ENCODE measurements at regions not wholly inside any gene's neighbourhood (a gene's known extent, or its start where the extent isn't known, plus 50 kb on each side); places are given as distances from the start of the nearest gene placed in this dataset.

GRCh38 chr11:57055744-57056143 is 67.0 kb downstream of the OR5AK2 start:
- TF ChIP-seq, protein P1, sequence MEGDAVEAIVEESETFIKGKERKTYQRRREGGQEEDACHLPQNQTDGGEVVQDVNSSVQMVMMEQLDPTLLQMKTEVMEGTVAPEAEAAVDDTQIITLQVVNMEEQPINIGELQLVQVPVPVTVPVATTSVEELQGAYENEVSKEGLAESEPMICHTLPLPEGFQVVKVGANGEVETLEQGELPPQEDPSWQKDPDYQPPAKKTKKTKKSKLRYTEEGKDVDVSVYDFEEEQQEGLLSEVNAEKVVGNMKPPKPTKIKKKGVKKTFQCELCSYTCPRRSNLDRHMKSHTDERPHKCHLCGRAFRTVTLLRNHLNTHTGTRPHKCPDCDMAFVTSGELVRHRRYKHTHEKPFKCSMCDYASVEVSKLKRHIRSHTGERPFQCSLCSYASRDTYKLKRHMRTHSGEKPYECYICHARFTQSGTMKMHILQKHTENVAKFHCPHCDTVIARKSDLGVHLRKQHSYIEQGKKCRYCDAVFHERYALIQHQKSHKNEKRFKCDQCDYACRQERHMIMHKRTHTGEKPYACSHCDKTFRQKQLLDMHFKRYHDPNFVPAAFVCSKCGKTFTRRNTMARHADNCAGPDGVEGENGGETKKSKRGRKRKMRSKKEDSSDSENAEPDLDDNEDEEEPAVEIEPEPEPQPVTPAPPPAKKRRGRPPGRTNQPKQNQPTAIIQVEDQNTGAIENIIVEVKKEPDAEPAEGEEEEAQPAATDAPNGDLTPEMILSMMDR (IDR thresholded peaks at IDR 0.05 in 2 of 3, conservative IDR thresholded peaks at IDR 0.05 in 1 of 3; ENCODE audit: borderline replicate concordance in 1 of 3, insufficient read depth in 1 of 3, low read depth in 2 of 3, low read length in 2 of 3) = no peak
- TF ChIP-seq YY1 (IDR thresholded peaks at IDR 0.05; ENCODE audit: extremely low read depth, insufficient replicate concordance, low read depth, low read length) (no peak), SIN3A (IDR thresholded peaks at IDR 0.05; ENCODE audit: low read depth) (no peak), ATF3 (IDR thresholded peaks at IDR 0.05) (no peak)

All from HCT116 (cell line).